ENCODE measurements at regions not wholly inside any gene's neighbourhood (a gene's known extent, or its start where the extent isn't known, plus 50 kb on each side); places are given as distances from the start of the nearest gene placed in this dataset.

DNA sequence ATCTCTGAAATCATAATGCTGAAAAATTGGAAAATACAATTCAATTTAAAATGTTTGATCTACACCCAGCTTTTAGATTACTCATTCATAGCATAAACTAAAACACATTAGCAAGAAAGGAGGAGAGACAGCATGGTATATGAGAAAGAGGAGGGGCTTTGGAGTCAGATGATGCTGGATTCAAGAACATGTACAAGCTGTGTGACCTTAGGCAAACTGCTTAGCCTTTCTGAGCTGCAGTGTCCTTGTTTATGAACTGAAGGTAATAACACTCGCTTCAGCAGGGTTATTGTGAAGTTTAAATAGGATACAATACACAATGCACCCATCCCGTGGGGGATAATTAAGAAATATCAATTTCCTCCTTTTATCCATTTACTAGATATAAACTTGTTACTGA lies 79.2 kb downstream of the MAP1LC3B2 start:
- 85% methylated on average over 2 of the region's 2 CpGs for WGBS (ENCODE audit: low lambda C conversion rate, missing lambda C conversion rate)
- Histone ChIP-seq H3K27me3 (peaks cover 2% of the 10 kb centered on the region), H2AFZ (no peak overlapping the region), H3K4me1 (ENCODE audit: insufficient read depth) (peaks cover 26% of the 10 kb centered on the region), H3K36me3 (replicated peaks; ENCODE audit: insufficient read depth, low read depth) (no peaks in the 10 kb centered on the region), H3K4me2 (no peak overlapping the region), H3K79me2 (no peaks in the 10 kb centered on the region), H3K4me3 (no peak overlapping the region), H3K9me2 (replicated peaks; ENCODE audit: insufficient read depth) (no peaks in the 10 kb centered on the region), H3K27ac (no peak overlapping the region), H4K20me1 (ENCODE audit: insufficient read depth, poor library complexity, severe bottlenecking) (no peaks in the 10 kb centered on the region), H3K9me3 (ENCODE audit: low read depth) (no peaks in the 10 kb centered on the region)
- DNase-seq (ENCODE audit: low spot score) = no peak
- TF ChIP-seq EZH2phosphoT487 (IDR thresholded peaks at IDR 0.05; ENCODE audit: low read depth, severe bottlenecking, unreplicated experiment) (no peak), EZH2 (IDR thresholded peaks at IDR 0.05; ENCODE audit: borderline replicate concordance) (no peak)
- TF ChIP-seq, protein P1, sequence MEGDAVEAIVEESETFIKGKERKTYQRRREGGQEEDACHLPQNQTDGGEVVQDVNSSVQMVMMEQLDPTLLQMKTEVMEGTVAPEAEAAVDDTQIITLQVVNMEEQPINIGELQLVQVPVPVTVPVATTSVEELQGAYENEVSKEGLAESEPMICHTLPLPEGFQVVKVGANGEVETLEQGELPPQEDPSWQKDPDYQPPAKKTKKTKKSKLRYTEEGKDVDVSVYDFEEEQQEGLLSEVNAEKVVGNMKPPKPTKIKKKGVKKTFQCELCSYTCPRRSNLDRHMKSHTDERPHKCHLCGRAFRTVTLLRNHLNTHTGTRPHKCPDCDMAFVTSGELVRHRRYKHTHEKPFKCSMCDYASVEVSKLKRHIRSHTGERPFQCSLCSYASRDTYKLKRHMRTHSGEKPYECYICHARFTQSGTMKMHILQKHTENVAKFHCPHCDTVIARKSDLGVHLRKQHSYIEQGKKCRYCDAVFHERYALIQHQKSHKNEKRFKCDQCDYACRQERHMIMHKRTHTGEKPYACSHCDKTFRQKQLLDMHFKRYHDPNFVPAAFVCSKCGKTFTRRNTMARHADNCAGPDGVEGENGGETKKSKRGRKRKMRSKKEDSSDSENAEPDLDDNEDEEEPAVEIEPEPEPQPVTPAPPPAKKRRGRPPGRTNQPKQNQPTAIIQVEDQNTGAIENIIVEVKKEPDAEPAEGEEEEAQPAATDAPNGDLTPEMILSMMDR (IDR thresholded peaks at IDR 0.05; ENCODE audit: poor library complexity) = no peak

- TF ChIP-seq, protein P1 (IDR thresholded peaks at IDR 0.05; ENCODE audit: poor library complexity) = no peak
- TF ChIP-seq EZH2 (IDR thresholded peaks at IDR 0.05; ENCODE audit: borderline replicate concordance) (no peak), EZH2phosphoT487 (IDR thresholded peaks at IDR 0.05; ENCODE audit: low read depth, severe bottlenecking, unreplicated experiment) (no peak)
- no peak overlapping the region for H3K4me2 ChIP-seq
- peak overlapping the region; percentile 1 for H3K27ac ChIP-seq
- no peaks in the 10 kb centered on the region for H4K20me1 ChIP-seq (ENCODE audit: insufficient read depth, poor library complexity, severe bottlenecking)
- H3K9me2 ChIP-seq (replicated peaks; ENCODE audit: insufficient read depth) = no peaks in the 10 kb centered on the region
- H3K4me1 ChIP-seq (ENCODE audit: insufficient read depth) = peaks cover 26% of the 10 kb centered on the region
- no peaks in the 10 kb centered on the region for H3K9me3 ChIP-seq (ENCODE audit: low read depth)
- H3K27me3 ChIP-seq = peaks cover 2% of the 10 kb centered on the region
- DNase-seq (ENCODE audit: low spot score) = no peak
- no peaks in the 10 kb centered on the region for H3K36me3 ChIP-seq (replicated peaks; ENCODE audit: insufficient read depth, low read depth)
- WGBS (ENCODE audit: low lambda C conversion rate, missing lambda C conversion rate) = 71% methylated on average over 6 of the region's 6 CpGs
- no peak overlapping the region for H2AFZ ChIP-seq
- H3K4me3 ChIP-seq = no peak overlapping the region
- no peaks in the 10 kb centered on the region for H3K79me2 ChIP-seq
Observed at GRCh38 chr12:116637589-116638150, 78.5 kb downstream of the MAP1LC3B2 start.

- Histone ChIP-seq H4K20me1 (ENCODE audit: insufficient read depth, poor library complexity, severe bottlenecking) (no peaks in the 10 kb centered on the region), H3K9me2 (replicated peaks; ENCODE audit: insufficient read depth) (no peaks in the 10 kb centered on the region), H3K27me3 (peaks cover 2% of the 10 kb centered on the region), H3K27ac (peak overlapping the region; percentile 1), H2AFZ (no peak overlapping the region), H3K9me3 (ENCODE audit: low read depth) (no peaks in the 10 kb centered on the region), H3K4me2 (peak overlapping the region; percentile 48), H3K4me3 (no peak overlapping the region), H3K4me1 (ENCODE audit: insufficient read depth) (peaks cover 26% of the 10 kb centered on the region), H3K36me3 (replicated peaks; ENCODE audit: insufficient read depth, low read depth) (no peaks in the 10 kb centered on the region), H3K79me2 (no peaks in the 10 kb centered on the region)
- 59% methylated on average over 11 of the region's 11 CpGs for WGBS (ENCODE audit: low lambda C conversion rate, missing lambda C conversion rate)
- no peak for TF ChIP-seq EZH2 (IDR thresholded peaks at IDR 0.05; ENCODE audit: borderline replicate concordance)
- peak; percentile 68 for TF ChIP-seq EZH2phosphoT487 (IDR thresholded peaks at IDR 0.05; ENCODE audit: low read depth, severe bottlenecking, unreplicated experiment)
- TF ChIP-seq, protein P1 (IDR thresholded peaks at IDR 0.05; ENCODE audit: poor library complexity) = no peak
- peak; percentile 29 for DNase-seq (ENCODE audit: low spot score)
Observed at GRCh38 chr12:116636608-116637519, 77.7 kb downstream of the MAP1LC3B2 start.

Measured in hepatocyte (in vitro differentiated cells).